H1 (cell line): ENCODE measurements at regions not wholly inside any gene's neighbourhood (a gene's known extent, or its start where the extent isn't known, plus 50 kb on each side); places are given as distances from the start of the nearest gene placed in this dataset.
"Not testable (repeated sequence)": the region's sequence is repeated elsewhere in the genome, so short reads cannot be mapped to it uniquely, and the experiment has no call there.

Experiments used
- CTCF ChIA-PET: fragments of 300-600 bp; sonication (Branson Sonifier 250); formaldehyde crosslinking; loops from one replicate; lab custom pipeline; 2021; ENCODE audit not compliant: partially characterized antibody; lab: Charles Lee
- POLR2A ChIA-PET: fragments of 300-600 bp; sonication (Branson Sonifier 250); formaldehyde crosslinking; loops from one replicate; lab custom pipeline; 2021; ENCODE audit warnings: inconsistent platforms; ENCODE audit not compliant: partially characterized antibody; lab: Charles Lee
- DNase-seq, 2 experiments: peaks; one replicate each; pipeline versions ENCODE4 v3.0.0 to v3.0.0-alpha.2; 2010 to 2022; ENCODE audit warnings: low spot score in 2 of 2, low read depth in 1 of 2, mixed read lengths in 1 of 2
- FAIRE-seq: peaks from 2 replicates; lab custom pipeline; 2011; peaks lifted over from hg19 to GRCh38; lab: Jason Lieb, UNC
- H2AFZ ChIP-seq: 2 replicates; pipeline ENCODE4 v1.8.1; 2012; ENCODE audit warnings: low read length, inconsistent platforms
- H2AK5ac ChIP-seq: 2 replicates; pipeline ENCODE4 v1.6.1; 2013; ENCODE audit warnings: low read depth, low read length
- H2BK120ac ChIP-seq: replicated peaks from 2 replicates; pipeline ENCODE3; 2013; ENCODE audit warnings: low read depth, low read length, inconsistent platforms
- H2BK12ac ChIP-seq: 2 replicates; pipeline ENCODE4 v1.6.1; 2013; ENCODE audit warnings: low read depth, low read length
- H2BK15ac ChIP-seq: 2 replicates; pipeline ENCODE4 v1.6.1; 2013; ENCODE audit warnings: low read length
- H2BK20ac ChIP-seq: 2 replicates; pipeline ENCODE4 v1.6.1; 2013; ENCODE audit warnings: low read length
- H2BK5ac ChIP-seq: 2 replicates; pipeline ENCODE4 v1.6.1; 2013; ENCODE audit warnings: low read depth, low read length
- H3K14ac ChIP-seq: 2 replicates; pipeline ENCODE4 v1.6.1; 2013; ENCODE audit warnings: inconsistent platforms; ENCODE audit not compliant: insufficient read length
- H3K18ac ChIP-seq: 2 replicates; pipeline ENCODE4 v1.6.1; 2013; ENCODE audit warnings: low read length; ENCODE audit errors: extremely low read depth
- H3K23ac ChIP-seq: 2 replicates; pipeline ENCODE4 v1.6.1; 2013; ENCODE audit warnings: inconsistent platforms; ENCODE audit not compliant: insufficient read length
- H3K23me2 ChIP-seq: 2 replicates; pipeline ENCODE4 v1.6.1; 2013; ENCODE audit warnings: low read depth, low read length
- H3K27ac ChIP-seq: 2 replicates; pipeline ENCODE4 v1.6.1; 2011; ENCODE audit warnings: low read depth, low read length, inconsistent platforms
- H3K27me3 ChIP-seq, 4 experiments: replicated peaks in 1 of 4; 1 replicate in 1 of 4; 2 replicates in 3 of 4; pipeline versions ENCODE4 v1.6.1 to v1.8.1; 2011 to 2013; ENCODE audit warnings: low read length in 3 of 4, mild to moderate bottlenecking in 3 of 4, inconsistent platforms in 2 of 4, mixed read lengths in 2 of 4, moderate library complexity in 1 of 4; ENCODE audit not compliant: control insufficient read depth in 3 of 4, insufficient read depth in 3 of 4; ENCODE audit errors: extremely low read depth in 1 of 4
- H3K36me3 ChIP-seq, 4 experiments: 2 replicates each; pipeline versions ENCODE4 v1.6.1 to v1.8.1; 2011 to 2013; ENCODE audit warnings: mild to moderate bottlenecking in 4 of 4, low read length in 3 of 4, moderate library complexity in 2 of 4, control low read depth in 1 of 4, inconsistent platforms in 1 of 4; ENCODE audit not compliant: insufficient read depth in 4 of 4, control insufficient read depth in 2 of 4
- H3K4ac ChIP-seq: replicated peaks from 2 replicates; pipeline ENCODE3; 2013; ENCODE audit warnings: low read length, low read depth, mixed read lengths, inconsistent platforms; ENCODE audit not compliant: insufficient read length
- H3K4me1 ChIP-seq, 4 experiments: replicated peaks in 1 of 4; 1 replicate in 1 of 4; 2 replicates in 3 of 4; pipeline versions ENCODE4 v1.6.1 to v1.8.1; 2011 to 2013; ENCODE audit warnings: low read length in 3 of 4, inconsistent platforms in 2 of 4, mixed read lengths in 1 of 4; ENCODE audit not compliant: insufficient read depth in 4 of 4, control insufficient read depth in 3 of 4
- H3K4me2 ChIP-seq, 2 experiments: 2 replicates each; pipeline versions ENCODE4 v1.6.1 to v1.8.1; 2011 to 2013; ENCODE audit warnings: low read depth in 2 of 2, low read length in 2 of 2, control low read depth in 1 of 2, inconsistent platforms in 1 of 2, mild to moderate bottlenecking in 1 of 2; ENCODE audit not compliant: insufficient read depth in 1 of 2
- H3K4me3 ChIP-seq, 4 experiments: fragments of 200-600, 300-600 bp in 1 of 4; sonication (generic), shearing (Covaris generic), sonication (Bioruptor Twin) in 1 of 4; 2 replicates each; pipeline versions ENCODE4 v1.5.1 to v1.8.1; 2011 to 2016; ENCODE audit warnings: low read length in 4 of 4, low read depth in 3 of 4, control low read depth in 2 of 4, inconsistent platforms in 2 of 4, mild to moderate bottlenecking in 2 of 4, mixed read lengths in 1 of 4, moderate library complexity in 1 of 4; ENCODE audit not compliant: insufficient read depth in 2 of 4; ENCODE audit errors: extremely low read depth in 1 of 4
- H3K56ac ChIP-seq: replicated peaks from 2 replicates; pipeline ENCODE3; 2013; ENCODE audit warnings: low read depth, mild to moderate bottlenecking, mixed read lengths, low read length, inconsistent platforms; ENCODE audit not compliant: insufficient read length
- H3K79me1 ChIP-seq: 2 replicates; pipeline ENCODE4 v1.6.1; 2013; ENCODE audit warnings: low read depth, low read length, control low read depth
- H3K79me2 ChIP-seq, 2 experiments: 2 replicates each; pipeline versions ENCODE4 v1.6.1 to v1.8.1; 2012 to 2013; ENCODE audit warnings: low read length in 2 of 2, mild to moderate bottlenecking in 2 of 2, inconsistent platforms in 1 of 2; ENCODE audit not compliant: insufficient read depth in 2 of 2, control insufficient read depth in 1 of 2
- H3K9ac ChIP-seq, 4 experiments: replicated peaks in 1 of 4; 1 replicate in 1 of 4; 2 replicates in 3 of 4; pipeline versions ENCODE4 v1.6.1 to v1.8.1; 2011 to 2013; ENCODE audit warnings: low read depth in 3 of 4, low read length in 3 of 4, control low read depth in 2 of 4, mild to moderate bottlenecking in 2 of 4, moderate library complexity in 2 of 4, inconsistent platforms in 1 of 4; ENCODE audit errors: extremely low read depth in 1 of 4
- H3K9me3 ChIP-seq, 2 experiments: 2 replicates each; pipeline versions ENCODE4 v1.6.1 to v1.8.1; 2012 to 2013; ENCODE audit warnings: mild to moderate bottlenecking in 2 of 2, moderate library complexity in 2 of 2, control low read depth in 1 of 2, inconsistent platforms in 1 of 2, low read depth in 1 of 2, low read length in 1 of 2, mixed read lengths in 1 of 2; ENCODE audit not compliant: insufficient read depth in 2 of 2
- H4K20me1 ChIP-seq, 2 experiments: replicated peaks in 1 of 2; 2 replicates each; pipeline versions ENCODE3 to v1.8.1; 2011 to 2013; ENCODE audit warnings: inconsistent platforms in 2 of 2, low read length in 2 of 2, mild to moderate bottlenecking in 1 of 2; ENCODE audit not compliant: insufficient read depth in 2 of 2, control insufficient read depth in 1 of 2
- H4K5ac ChIP-seq: 2 replicates; pipeline ENCODE4 v1.6.1; 2013; ENCODE audit warnings: low read length, low read depth, mixed read lengths, inconsistent platforms; ENCODE audit not compliant: insufficient read length
- H4K8ac ChIP-seq: 2 replicates; pipeline ENCODE4 v1.8.0; 2013; ENCODE audit warnings: mild to moderate bottlenecking, moderate library complexity, low read length, inconsistent platforms; ENCODE audit not compliant: insufficient read depth; ENCODE audit errors: extremely low read depth
- H4K91ac ChIP-seq: replicated peaks from 2 replicates; pipeline ENCODE3; 2013; ENCODE audit warnings: low read length, mixed read lengths, inconsistent platforms; ENCODE audit not compliant: insufficient read length
- WGBS, 2 experiments: shearing (Covaris generic) in 1 of 2; methylation state at CpG; one replicate each; pipeline versions ENCODE4 v1.1.6 to v1.1.7; 2013 to 2015; ENCODE audit warnings: low lambda C conversion rate in 2 of 2, mixed read lengths in 2 of 2, inconsistent platforms in 1 of 2, low coverage in 1 of 2, missing lambda C conversion rate in 1 of 2; ENCODE audit not compliant: insufficient replicate concordance in 2 of 2, insufficient coverage in 1 of 2, insufficient read length in 1 of 2; ENCODE audit errors: extremely low coverage in 1 of 2, missing lambda C conversion rate in 1 of 2; 5-methylcytosine and 5-hydroxymethylcytosine counted together
- small RNA-seq: library from polyadenylated mRNA; stranded (forward); fragments of <200 nt; extraction: miRNeasy Mini kit (QIAGEN cat#:217004); gene quantifications from one replicate; pipeline ENCODE3, GENCODE V24; 2013; ENCODE audit not compliant: insufficient read depth

DNA sequence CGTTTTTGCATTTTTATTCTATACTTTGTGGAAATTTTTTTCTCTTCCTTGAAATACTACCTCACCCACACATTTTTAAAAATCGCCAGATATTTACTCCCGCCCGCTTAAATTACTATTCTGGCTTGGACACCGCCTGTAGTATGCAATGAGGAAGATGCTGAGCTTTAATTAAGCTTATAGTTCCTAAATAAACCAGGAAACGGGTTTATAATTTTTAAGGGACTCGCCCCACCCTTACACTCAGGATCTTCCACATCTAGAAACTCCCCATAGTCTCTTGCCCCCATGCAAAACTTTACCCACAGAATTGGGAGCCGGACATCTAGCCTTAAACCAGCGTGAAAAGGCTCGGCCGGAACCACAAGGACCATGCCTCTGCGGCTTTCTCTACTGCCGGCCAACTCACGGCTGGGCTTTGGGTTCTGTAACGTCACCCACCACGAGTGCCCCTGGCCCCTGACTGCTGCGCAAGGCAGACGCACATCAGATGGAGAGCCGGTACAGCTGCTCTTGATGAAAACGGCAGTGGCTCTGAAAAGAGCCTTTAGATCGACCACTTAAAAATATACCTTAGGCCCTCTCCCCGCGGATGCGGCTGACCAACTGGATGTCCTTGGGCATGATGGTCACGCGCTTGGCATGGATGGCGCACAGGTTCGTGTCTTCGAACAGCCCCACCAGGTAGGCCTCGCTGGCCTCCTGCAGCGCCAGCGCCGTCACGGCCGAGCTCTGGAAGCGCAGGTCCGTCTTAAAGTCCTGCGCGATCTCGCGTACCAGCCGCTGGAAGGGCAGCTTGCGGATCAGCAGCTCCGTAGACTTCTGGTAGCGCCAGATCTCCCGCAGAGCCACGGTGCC, 66.3 kb downstream of the FAM72B start:
- H2AK5ac ChIP-seq, H4K8ac ChIP-seq, H4K20me1 ChIP-seq, FAIRE-seq, H3K23me2 ChIP-seq, H3K36me3 ChIP-seq, H3K27me3 ChIP-seq, H4K5ac ChIP-seq, H3K18ac ChIP-seq, H3K27ac ChIP-seq, H2BK15ac ChIP-seq, H2BK120ac ChIP-seq, H3K79me2 ChIP-seq, POLR2A ChIA-PET, H2BK20ac ChIP-seq, H3K14ac ChIP-seq, H3K4ac ChIP-seq, DNase-seq, H3K9me3 ChIP-seq, H2BK5ac ChIP-seq, H2BK12ac ChIP-seq, CTCF ChIA-PET, H2AFZ ChIP-seq, H3K4me2 ChIP-seq, H3K79me1 ChIP-seq, H3K56ac ChIP-seq, H4K91ac ChIP-seq, H3K4me1 ChIP-seq, H3K4me3 ChIP-seq, H3K9ac ChIP-seq, H3K23ac ChIP-seq: not testable (repeated sequence)
- 88% methylated on average over 32 of the region's 47 CpGs; no CpG with 5 or more reads in 1 of the 2 experiments for WGBS, 2 experiments

Small RNAs in the stretch of these regions (small RNA-seq; reads per million reads assigned to genes)
- gene RF00003 (8.2 reads per million, percentile 78 among the genes with 10 or more reads in this experiment), gene RNVU1-4 (5.7 reads per million, percentile 66 among the genes with 10 or more reads in this experiment)
